HG02885 (cell line): ENCODE measurements at regions not wholly inside any gene's neighbourhood (a gene's known extent, or its start where the extent isn't known, plus 50 kb on each side); places are given as distances from the start of the nearest gene placed in this dataset.
"Not testable (repeated sequence)": the region's sequence is repeated elsewhere in the genome, so short reads cannot be mapped to it uniquely, and the experiment has no call there.

ENCODE experiments used
- ATAC-seq: cut with Tn5 transposase; IDR thresholded peaks from one replicate; pipeline ENCODE4 v1.9.1; 2021; ENCODE audit warnings: mild to moderate bottlenecking; ENCODE audit not compliant: unreplicated experiment, poor library complexity

- no peak for ATAC-seq
These were observed 152.9 kb upstream of the MOCS2 start for GRCh38 chr5:53262348-53262970.

GRCh38 chr5:53263151-53263550, 153.6 kb upstream of the MOCS2 start:
- ATAC-seq: no peak

GRCh38 chr5:53265043-53265442, 155.5 kb upstream of the MOCS2 start:
- ATAC-seq: no peak

- ATAC-seq: not testable (repeated sequence)
These were observed 158.7 kb upstream of the MOCS2 start for GRCh38 chr5:53268241-53268640.

GRCh38 chr5:53275666-53276065, 166.1 kb upstream of the MOCS2 start:
- ATAC-seq: no peak

- ATAC-seq: no peak
These were observed 167.3 kb upstream of the MOCS2 start for GRCh38 chr5:53276825-53277224.

GRCh38 chr5:53277491-53277890, 167.9 kb upstream of the MOCS2 start:
- no peak for ATAC-seq

GRCh38 chr5:53287573-53287972, 178.0 kb upstream of the MOCS2 start:
- ATAC-seq: no peak

- no peak for ATAC-seq
These were observed 179.0 kb upstream of the MOCS2 start for GRCh38 chr5:53288511-53288910.

- ATAC-seq: no peak
These were observed 181.5 kb upstream of the MOCS2 start for GRCh38 chr5:53291047-53291446.

GRCh38 chr5:53291528-53291927, 182.0 kb upstream of the MOCS2 start:
- no peak for ATAC-seq

- no peak for ATAC-seq
These were observed 181.6 kb upstream of the FST start for GRCh38 chr5:53298841-53299240.

GRCh38 chr5:53302529-53302928, 177.9 kb upstream of the FST start:
- ATAC-seq: no peak

GRCh38 chr5:53303105-53303504, 177.3 kb upstream of the FST start:
- no peak for ATAC-seq

GRCh38 chr5:53305316-53305715, 175.1 kb upstream of the FST start:
- ATAC-seq: not testable (repeated sequence)

GRCh38 chr5:53309653-53310052, 170.8 kb upstream of the FST start:
- no peak for ATAC-seq

- no peak for ATAC-seq
These were observed 168.7 kb upstream of the FST start for GRCh38 chr5:53311681-53312080.

- ATAC-seq: no peak
These were observed 167.3 kb upstream of the FST start for GRCh38 chr5:53313145-53313544.

GRCh38 chr5:53318303-53318702, 162.1 kb upstream of the FST start:
- no peak for ATAC-seq

GRCh38 chr5:53319315-53319714, 161.1 kb upstream of the FST start:
- no peak for ATAC-seq

- ATAC-seq: no peak
These were observed 159.4 kb upstream of the FST start for GRCh38 chr5:53321073-53321472.

- ATAC-seq: no peak
These were observed 158.7 kb upstream of the FST start for GRCh38 chr5:53321721-53322120.

- ATAC-seq: no peak
These were observed 158.2 kb upstream of the FST start for GRCh38 chr5:53322257-53322656.
